Astrocyte (in vitro differentiated cells and primary cell): ENCODE measurements at regions not wholly inside any gene's neighbourhood (a gene's known extent, or its start where the extent isn't known, plus 50 kb on each side); places are given as distances from the start of the nearest gene placed in this dataset.

Experiments
- DNase-seq: peaks from one replicate; pipeline ENCODE4 v3.0.0-alpha.2; 2010; ENCODE audit warnings: low read depth
- FAIRE-seq: peaks from 2 replicates; lab custom pipeline; 2011; peaks lifted over from hg19 to GRCh38; lab: Jason Lieb, UNC
- H2AFZ ChIP-seq: 2 replicates; pipeline ENCODE4 v1.6.0; 2012; ENCODE audit warnings: low read depth, low read length, inconsistent platforms
- H3K27ac ChIP-seq: 2 replicates; pipeline ENCODE4 v1.5.1; 2011; ENCODE audit warnings: low read depth, low read length, inconsistent platforms
- H3K27me3 ChIP-seq: 2 replicates; pipeline ENCODE4 v1.6.0; 2011; ENCODE audit warnings: low read length, inconsistent platforms; ENCODE audit not compliant: insufficient read depth
- H3K36me3 ChIP-seq: 2 replicates; pipeline ENCODE4 v1.5.1; 2011; ENCODE audit warnings: low read length, inconsistent platforms; ENCODE audit not compliant: insufficient read depth
- H3K4me1 ChIP-seq: 2 replicates; pipeline ENCODE4 v1.5.1; 2011; ENCODE audit warnings: low read length, inconsistent platforms; ENCODE audit not compliant: insufficient read depth
- H3K4me2 ChIP-seq: 2 replicates; pipeline ENCODE4 v1.6.0; 2012; ENCODE audit warnings: low read length, inconsistent platforms
- H3K4me3 ChIP-seq: 2 replicates; pipeline ENCODE4 v1.5.1; 2011; ENCODE audit warnings: low read depth, mild to moderate bottlenecking, low read length, inconsistent platforms; ENCODE audit not compliant: insufficient read depth
- H3K79me2 ChIP-seq: 2 replicates; pipeline ENCODE4 v1.6.0; 2012; ENCODE audit warnings: mild to moderate bottlenecking, low read length, inconsistent platforms; ENCODE audit not compliant: insufficient read depth
- H3K9ac ChIP-seq: 2 replicates; pipeline ENCODE4 v1.6.0; 2012; ENCODE audit warnings: mild to moderate bottlenecking, low read length, inconsistent platforms
- H3K9me3 ChIP-seq: 2 replicates; pipeline ENCODE4 v1.5.1; 2012; ENCODE audit warnings: low read depth, mild to moderate bottlenecking, low read length, inconsistent platforms; ENCODE audit not compliant: insufficient read depth
- H4K20me1 ChIP-seq: 2 replicates; pipeline ENCODE4 v1.6.0; 2012; ENCODE audit warnings: low read length, inconsistent platforms; ENCODE audit not compliant: insufficient read depth
- H3K27ac Mint-ChIP-seq: one replicate; pipeline ENCODE4 v1.8.0; 2021; ENCODE audit warnings: mild to moderate bottlenecking, mixed read lengths; ENCODE audit not compliant: unreplicated experiment
- H3K27me3 Mint-ChIP-seq: one replicate; pipeline ENCODE4 v1.8.0; 2021; ENCODE audit warnings: low read depth, mixed read lengths; ENCODE audit not compliant: unreplicated experiment
- H3K36me3 Mint-ChIP-seq: one replicate; pipeline ENCODE4 v1.8.0; 2021; ENCODE audit warnings: low read depth, mixed read lengths; ENCODE audit not compliant: unreplicated experiment
- H3K4me1 Mint-ChIP-seq: one replicate; pipeline ENCODE4 v1.8.0; 2021; ENCODE audit warnings: low read depth, mixed read lengths; ENCODE audit not compliant: unreplicated experiment
- H3K4me3 Mint-ChIP-seq: one replicate; pipeline ENCODE4 v1.8.0; 2021; ENCODE audit warnings: mild to moderate bottlenecking, moderate library complexity, mixed read lengths; ENCODE audit not compliant: unreplicated experiment
- H3K9me3 Mint-ChIP-seq: one replicate; pipeline ENCODE4 v1.8.0; 2021; ENCODE audit warnings: mild to moderate bottlenecking, mixed read lengths; ENCODE audit not compliant: unreplicated experiment
- EZH2 ChIP-seq: IDR thresholded peaks from 2 replicates; pipeline ENCODE4 v1.6.1; 2012; ENCODE audit warnings: mild to moderate bottlenecking, low read length, inconsistent platforms; ENCODE audit not compliant: insufficient read depth
- TF ChIP-seq, protein P1 (sequence below): IDR thresholded peaks from 2 replicates; pipeline ENCODE4 v1.5.1; 2011; ENCODE audit warnings: low read depth, mild to moderate bottlenecking, inconsistent platforms, low read length, moderate library complexity; ENCODE audit not compliant: insufficient read depth

DNA sequence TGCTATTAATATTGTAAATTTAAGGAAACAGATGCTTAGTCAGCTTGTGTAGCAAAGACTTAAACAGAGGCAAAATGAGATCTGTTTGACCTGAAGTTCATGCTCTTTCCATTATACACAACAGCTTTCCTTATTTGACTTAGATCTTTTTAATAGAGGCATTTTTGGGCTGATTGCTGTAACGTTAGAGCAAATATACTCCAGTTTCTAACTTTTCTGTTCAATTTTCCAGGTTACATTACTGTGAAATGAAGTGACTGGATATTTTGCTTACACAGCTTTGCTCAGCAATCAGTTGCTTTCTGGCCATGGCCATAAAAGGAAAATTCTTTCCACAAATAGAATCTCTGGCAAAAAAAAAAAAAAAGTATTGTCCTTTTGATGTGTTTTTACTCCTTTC, 146.2 kb downstream of the PCDH7 start:
- H3K27ac ChIP-seq, result no peak overlapping the region
- H3K4me1 ChIP-seq, result peaks cover 25% of the 10 kb centered on the region
- FAIRE-seq (no peak), DNase-seq (peak; percentile 52)
- TF ChIP-seq, protein P1, sequence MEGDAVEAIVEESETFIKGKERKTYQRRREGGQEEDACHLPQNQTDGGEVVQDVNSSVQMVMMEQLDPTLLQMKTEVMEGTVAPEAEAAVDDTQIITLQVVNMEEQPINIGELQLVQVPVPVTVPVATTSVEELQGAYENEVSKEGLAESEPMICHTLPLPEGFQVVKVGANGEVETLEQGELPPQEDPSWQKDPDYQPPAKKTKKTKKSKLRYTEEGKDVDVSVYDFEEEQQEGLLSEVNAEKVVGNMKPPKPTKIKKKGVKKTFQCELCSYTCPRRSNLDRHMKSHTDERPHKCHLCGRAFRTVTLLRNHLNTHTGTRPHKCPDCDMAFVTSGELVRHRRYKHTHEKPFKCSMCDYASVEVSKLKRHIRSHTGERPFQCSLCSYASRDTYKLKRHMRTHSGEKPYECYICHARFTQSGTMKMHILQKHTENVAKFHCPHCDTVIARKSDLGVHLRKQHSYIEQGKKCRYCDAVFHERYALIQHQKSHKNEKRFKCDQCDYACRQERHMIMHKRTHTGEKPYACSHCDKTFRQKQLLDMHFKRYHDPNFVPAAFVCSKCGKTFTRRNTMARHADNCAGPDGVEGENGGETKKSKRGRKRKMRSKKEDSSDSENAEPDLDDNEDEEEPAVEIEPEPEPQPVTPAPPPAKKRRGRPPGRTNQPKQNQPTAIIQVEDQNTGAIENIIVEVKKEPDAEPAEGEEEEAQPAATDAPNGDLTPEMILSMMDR, result no peak
- TF ChIP-seq EZH2, result no peak
- no peak overlapping the region for H3K4me3 Mint-ChIP-seq
- H2AFZ ChIP-seq, result no peak overlapping the region
- no peaks in the 10 kb centered on the region for H3K79me2 ChIP-seq
- H3K36me3 Mint-ChIP-seq, result peaks cover 1% of the 10 kb centered on the region
- H3K9me3 Mint-ChIP-seq, result no peaks in the 10 kb centered on the region
- H3K27me3 ChIP-seq, result no peaks in the 10 kb centered on the region
- no peaks in the 10 kb centered on the region for H3K27me3 Mint-ChIP-seq
- no peaks in the 10 kb centered on the region for H4K20me1 ChIP-seq
- H3K9me3 ChIP-seq, result no peaks in the 10 kb centered on the region
- peak overlapping the region; percentile 77 for H3K27ac Mint-ChIP-seq
- no peak overlapping the region for H3K4me3 ChIP-seq
- peaks cover 28% of the 10 kb centered on the region for H3K4me1 Mint-ChIP-seq
- peak overlapping the region; percentile 63 for H3K4me2 ChIP-seq
- no peaks in the 10 kb centered on the region for H3K36me3 ChIP-seq
- H3K9ac ChIP-seq, result no peak overlapping the region

DNA sequence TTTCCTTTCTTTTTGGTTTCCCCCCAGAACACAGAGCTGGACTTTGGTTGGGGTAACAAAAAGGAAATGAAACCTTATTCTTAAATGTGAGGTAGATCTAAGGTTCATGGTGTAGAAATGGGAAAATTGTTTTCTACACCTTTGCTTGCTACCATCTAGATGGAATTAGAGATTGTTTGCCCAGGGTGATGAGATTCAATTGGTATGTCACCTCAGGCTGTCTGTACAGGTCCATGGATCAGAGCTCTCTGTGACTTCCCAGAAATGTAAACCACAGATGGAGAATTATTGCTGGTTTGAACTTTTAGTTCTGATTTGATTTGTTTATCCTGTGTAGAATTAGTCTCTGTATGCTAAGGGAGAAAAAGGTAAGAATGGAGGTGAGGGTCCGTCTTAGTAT, 146.7 kb downstream of the PCDH7 start:
- no peaks in the 10 kb centered on the region for H3K9me3 ChIP-seq
- no peaks in the 10 kb centered on the region for H3K79me2 ChIP-seq
- H3K4me3 ChIP-seq, result no peak overlapping the region
- FAIRE-seq (no peak), DNase-seq (peak; percentile 46)
- no peaks in the 10 kb centered on the region for H3K36me3 ChIP-seq
- peak overlapping the region; percentile 63 for H3K4me2 ChIP-seq
- H3K9me3 Mint-ChIP-seq, result no peaks in the 10 kb centered on the region
- peak overlapping the region; percentile 77 for H3K27ac Mint-ChIP-seq
- H3K9ac ChIP-seq, result no peak overlapping the region
- peaks cover 28% of the 10 kb centered on the region for H3K4me1 Mint-ChIP-seq
- no peaks in the 10 kb centered on the region for H3K27me3 ChIP-seq
- no peak overlapping the region for H2AFZ ChIP-seq
- peaks cover 25% of the 10 kb centered on the region for H3K4me1 ChIP-seq
- no peaks in the 10 kb centered on the region for H4K20me1 ChIP-seq
- no peak for TF ChIP-seq EZH2
- TF ChIP-seq, protein P1, result no peak
- no peaks in the 10 kb centered on the region for H3K27me3 Mint-ChIP-seq
- H3K36me3 Mint-ChIP-seq, result peaks cover 1% of the 10 kb centered on the region
- H3K27ac ChIP-seq, result peak overlapping the region; percentile 10
- H3K4me3 Mint-ChIP-seq, result no peak overlapping the region

DNA sequence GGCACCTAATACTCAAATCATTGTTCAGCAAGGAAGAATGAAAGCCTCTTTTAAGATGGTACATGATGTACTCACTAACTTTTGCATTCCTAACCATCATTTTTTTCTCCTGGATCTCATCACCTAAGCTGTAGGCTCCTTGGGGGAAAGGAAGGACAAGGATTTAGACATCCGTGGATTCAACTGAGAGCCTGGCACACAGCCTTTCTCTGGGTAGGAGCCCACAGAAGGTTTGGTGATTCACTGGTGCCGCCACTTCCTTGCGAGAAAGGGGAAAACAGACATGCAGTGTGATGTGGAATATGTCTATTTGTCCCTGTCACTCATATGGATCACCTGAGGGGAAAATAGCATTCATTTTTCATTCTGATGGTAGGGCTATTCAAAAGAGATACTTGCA, 147.3 kb downstream of the PCDH7 start:
- Mint-ChIP-seq H3K27ac (peak overlapping the region; percentile 77), H3K4me3 (no peak overlapping the region), H3K27me3 (no peaks in the 10 kb centered on the region), H3K36me3 (peaks cover 1% of the 10 kb centered on the region), H3K9me3 (no peaks in the 10 kb centered on the region), H3K4me1 (peaks cover 27% of the 10 kb centered on the region)
- H3K27ac ChIP-seq, result peak overlapping the region; percentile 10
- no peaks in the 10 kb centered on the region for H4K20me1 ChIP-seq
- peak; percentile 38 for DNase-seq
- H3K79me2 ChIP-seq, result no peaks in the 10 kb centered on the region
- H3K9me3 ChIP-seq, result no peaks in the 10 kb centered on the region
- no peaks in the 10 kb centered on the region for H3K36me3 ChIP-seq
- peaks cover 25% of the 10 kb centered on the region for H3K4me1 ChIP-seq
- no peak for FAIRE-seq
- H3K9ac ChIP-seq, result no peak overlapping the region
- TF ChIP-seq, protein P1, result no peak
- no peak for TF ChIP-seq EZH2
- no peaks in the 10 kb centered on the region for H3K27me3 ChIP-seq
- no peak overlapping the region for H3K4me3 ChIP-seq
- H2AFZ ChIP-seq, result peak overlapping the region; percentile 30
- peak overlapping the region; percentile 63 for H3K4me2 ChIP-seq
